ENCODE measurements at regions not wholly inside any gene's neighbourhood (a gene's known extent, or its start where the extent isn't known, plus 50 kb on each side); places are given as distances from the start of the nearest gene placed in this dataset.

GRCh38 chr2:64777841-64778240, 124.1 kb upstream of the SERTAD2 start:
- H3K9ac ChIP-seq (ENCODE audit: insufficient read length, low read depth), result no peak overlapping the region
- H3K36me3 ChIP-seq (ENCODE audit: insufficient read depth, insufficient read length, low read length), result no peaks in the 10 kb centered on the region
- DNase-seq (ENCODE audit: low read depth, low spot score), result no peak
- no peaks in the 10 kb centered on the region for H3K27me3 ChIP-seq (ENCODE audit: insufficient read depth, insufficient read length)
- H3K4me1 ChIP-seq (ENCODE audit: insufficient read depth, insufficient read length), result no peaks in the 10 kb centered on the region
- peaks cover 5% of the 10 kb centered on the region; the same call in 1 of the 2 replicates for H3K9me3 ChIP-seq (ENCODE audit: insufficient read depth, low read length)
- no peak overlapping the region for H3K4me3 ChIP-seq (ENCODE audit: insufficient read length, low read depth)
- TF ChIP-seq ZNF274 (IDR thresholded peaks at IDR 0.05; ENCODE audit: low read depth, low read length), result no peak
- TF ChIP-seq SUZ12 (IDR thresholded peaks at IDR 0.05; ENCODE audit: extremely low read depth, insufficient read depth, insufficient read length), result no peak

GRCh38 chr2:64779117-64779690, 125.5 kb upstream of the SERTAD2 start:
- no peaks in the 10 kb centered on the region for H3K27me3 ChIP-seq (ENCODE audit: insufficient read depth, insufficient read length)
- no peak overlapping the region for H3K9ac ChIP-seq (ENCODE audit: insufficient read length, low read depth)
- no peaks in the 10 kb centered on the region for H3K4me1 ChIP-seq (ENCODE audit: insufficient read depth, insufficient read length)
- DNase-seq (ENCODE audit: low read depth, low spot score), result no peak
- TF ChIP-seq SUZ12 (IDR thresholded peaks at IDR 0.05; ENCODE audit: extremely low read depth, insufficient read depth, insufficient read length), result no peak
- TF ChIP-seq YY1 (IDR thresholded peaks at IDR 0.05; ENCODE audit: insufficient read depth, insufficient read length), result no peak
- TF ChIP-seq ZNF274 (IDR thresholded peaks at IDR 0.05; ENCODE audit: low read depth, low read length), result no peak
- peaks cover 5% of the 10 kb centered on the region; the same call in 1 of the 2 replicates for H3K9me3 ChIP-seq (ENCODE audit: insufficient read depth, low read length)
- no peak overlapping the region for H3K4me3 ChIP-seq (ENCODE audit: insufficient read length, low read depth)
- no peaks in the 10 kb centered on the region for H3K36me3 ChIP-seq (ENCODE audit: insufficient read depth, insufficient read length, low read length)

GRCh38 chr2:64780041-64780440, 126.3 kb upstream of the SERTAD2 start:
- DNase-seq (ENCODE audit: low read depth, low spot score), result no peak
- Histone ChIP-seq H3K4me3 (ENCODE audit: insufficient read length, low read depth) (no peak overlapping the region), H3K9me3 (ENCODE audit: insufficient read depth, low read length) (peaks cover 5% of the 10 kb centered on the region; the same call in 1 of the 2 replicates), H3K9ac (ENCODE audit: insufficient read length, low read depth) (no peak overlapping the region), H3K4me1 (ENCODE audit: insufficient read depth, insufficient read length) (peaks cover 3% of the 10 kb centered on the region), H3K36me3 (ENCODE audit: insufficient read depth, insufficient read length, low read length) (no peaks in the 10 kb centered on the region), H3K27me3 (ENCODE audit: insufficient read depth, insufficient read length) (no peaks in the 10 kb centered on the region)
- TF ChIP-seq ZNF274 (IDR thresholded peaks at IDR 0.05; ENCODE audit: low read depth, low read length) (no peak), SUZ12 (IDR thresholded peaks at IDR 0.05; ENCODE audit: extremely low read depth, insufficient read depth, insufficient read length) (no peak), YY1 (IDR thresholded peaks at IDR 0.05; ENCODE audit: insufficient read depth, insufficient read length) (no peak)

- TF ChIP-seq SUZ12 (IDR thresholded peaks at IDR 0.05; ENCODE audit: extremely low read depth, insufficient read depth, insufficient read length) (no peak), ZNF274 (IDR thresholded peaks at IDR 0.05; ENCODE audit: low read depth, low read length) (no peak), YY1 (IDR thresholded peaks at IDR 0.05; ENCODE audit: insufficient read depth, insufficient read length) (no peak)
- H3K9me3 ChIP-seq (ENCODE audit: insufficient read depth, low read length), result no peaks in the 10 kb centered on the region
- H3K9ac ChIP-seq (ENCODE audit: insufficient read length, low read depth), result no peak overlapping the region
- no peak for DNase-seq (ENCODE audit: low read depth, low spot score)
- H3K4me1 ChIP-seq (ENCODE audit: insufficient read depth, insufficient read length), result peaks cover 3% of the 10 kb centered on the region
- no peak overlapping the region for H3K4me3 ChIP-seq (ENCODE audit: insufficient read length, low read depth)
- no peaks in the 10 kb centered on the region for H3K27me3 ChIP-seq (ENCODE audit: insufficient read depth, insufficient read length)
- H3K36me3 ChIP-seq (ENCODE audit: insufficient read depth, insufficient read length, low read length), result no peaks in the 10 kb centered on the region
These were observed 128.1 kb upstream of the SERTAD2 start for GRCh38 chr2:64781711-64782390.

- no peak for DNase-seq (ENCODE audit: low read depth, low spot score)
These were observed 130.7 kb upstream of the SERTAD2 start for GRCh38 chr2:64784168-64785061.

GRCh38 chr2:64785245-64785644, 131.5 kb upstream of the SERTAD2 start:
- Histone ChIP-seq H3K4me1 (ENCODE audit: insufficient read depth, insufficient read length) (peaks cover 3% of the 10 kb centered on the region), H3K9ac (ENCODE audit: insufficient read length, low read depth) (no peak overlapping the region), H3K9me3 (ENCODE audit: insufficient read depth, low read length) (no peaks in the 10 kb centered on the region), H3K27me3 (ENCODE audit: insufficient read depth, insufficient read length) (no peaks in the 10 kb centered on the region), H3K36me3 (ENCODE audit: insufficient read depth, insufficient read length, low read length) (no peaks in the 10 kb centered on the region), H3K4me3 (ENCODE audit: insufficient read length, low read depth) (no peak overlapping the region)
- DNase-seq (ENCODE audit: low read depth, low spot score), result no peak
- TF ChIP-seq SUZ12 (IDR thresholded peaks at IDR 0.05; ENCODE audit: extremely low read depth, insufficient read depth, insufficient read length), result no peak
- no peak for TF ChIP-seq YY1 (IDR thresholded peaks at IDR 0.05; ENCODE audit: insufficient read depth, insufficient read length)
- no peak for TF ChIP-seq ZNF274 (IDR thresholded peaks at IDR 0.05; ENCODE audit: low read depth, low read length)

More at GRCh38 chr2:64784168-64785061, 130.7 kb upstream of the SERTAD2 start:
- no peak overlapping the region for H3K4me3 ChIP-seq (ENCODE audit: insufficient read length, low read depth)
- no peaks in the 10 kb centered on the region for H3K9me3 ChIP-seq (ENCODE audit: insufficient read depth, low read length)
- H3K4me1 ChIP-seq (ENCODE audit: insufficient read depth, insufficient read length), result peaks cover 3% of the 10 kb centered on the region
- H3K36me3 ChIP-seq (ENCODE audit: insufficient read depth, insufficient read length, low read length), result no peaks in the 10 kb centered on the region
- H3K9ac ChIP-seq (ENCODE audit: insufficient read length, low read depth), result no peak overlapping the region
- H3K27me3 ChIP-seq (ENCODE audit: insufficient read depth, insufficient read length), result no peaks in the 10 kb centered on the region
- TF ChIP-seq ZNF274 (IDR thresholded peaks at IDR 0.05; ENCODE audit: low read depth, low read length) (no peak), YY1 (IDR thresholded peaks at IDR 0.05; ENCODE audit: insufficient read depth, insufficient read length) (no peak), SUZ12 (IDR thresholded peaks at IDR 0.05; ENCODE audit: extremely low read depth, insufficient read depth, insufficient read length) (no peak)
